ENCODE measurements at regions not wholly inside any gene's neighbourhood (a gene's known extent, or its start where the extent isn't known, plus 50 kb on each side); places are given as distances from the start of the nearest gene placed in this dataset.

DNA sequence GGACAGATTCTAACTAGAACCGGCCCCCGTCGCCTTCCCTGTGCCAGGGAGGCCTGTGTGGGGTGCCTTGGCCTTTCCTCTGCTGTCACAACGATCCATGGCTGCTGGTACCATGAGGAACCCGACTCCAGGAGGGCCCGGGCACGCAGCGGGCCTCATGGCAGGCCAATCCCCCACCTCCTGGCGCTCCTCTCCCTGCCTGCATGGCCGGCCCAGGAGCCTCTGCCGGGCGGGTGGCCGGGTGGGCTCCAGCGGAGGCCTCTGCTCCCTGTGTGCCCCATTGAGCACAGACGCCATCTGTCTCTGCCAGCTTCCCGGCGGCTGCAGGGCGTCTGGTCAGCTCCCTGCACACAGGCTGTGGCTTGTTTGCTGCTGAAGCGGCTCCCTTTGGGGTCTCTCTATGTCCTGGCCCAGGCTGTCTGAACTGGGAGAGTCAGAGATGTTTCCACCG, 86.5 kb downstream of the MYEOV start:
- no peaks in the 10 kb centered on the region for H3K9me3 Mint-ChIP-seq
- no peak for ATAC-seq (ENCODE audit: poor library complexity)
- H3K36me3 Mint-ChIP-seq (ENCODE audit: low read depth) = no peaks in the 10 kb centered on the region
- no peak overlapping the region for H3K27ac Mint-ChIP-seq
- DNase-seq = peak in 1 of 14 experiments; percentile 21
- no peak overlapping the region for H3K4me3 Mint-ChIP-seq
- no peaks in the 10 kb centered on the region for H3K27me3 Mint-ChIP-seq
- intact Hi-C loops (cut with DNase I, micrococcal nuclease) = no loop called here
- H3K4me1 Mint-ChIP-seq (ENCODE audit: low read depth) = no peaks in the 10 kb centered on the region
- no peaks in the 10 kb centered on the region for H3K9me3 ChIP-seq (ENCODE audit: control insufficient read depth in 1 of 2, insufficient read depth in 1 of 2, low read length in 2 of 2)
- ChIA-PET POLR2A (no interaction called here), CTCF (no interaction called here)
- no peaks in the 10 kb centered on the region for H3K4me1 ChIP-seq (ENCODE audit: insufficient read depth, low read length)
- TF ChIP-seq, protein P1, sequence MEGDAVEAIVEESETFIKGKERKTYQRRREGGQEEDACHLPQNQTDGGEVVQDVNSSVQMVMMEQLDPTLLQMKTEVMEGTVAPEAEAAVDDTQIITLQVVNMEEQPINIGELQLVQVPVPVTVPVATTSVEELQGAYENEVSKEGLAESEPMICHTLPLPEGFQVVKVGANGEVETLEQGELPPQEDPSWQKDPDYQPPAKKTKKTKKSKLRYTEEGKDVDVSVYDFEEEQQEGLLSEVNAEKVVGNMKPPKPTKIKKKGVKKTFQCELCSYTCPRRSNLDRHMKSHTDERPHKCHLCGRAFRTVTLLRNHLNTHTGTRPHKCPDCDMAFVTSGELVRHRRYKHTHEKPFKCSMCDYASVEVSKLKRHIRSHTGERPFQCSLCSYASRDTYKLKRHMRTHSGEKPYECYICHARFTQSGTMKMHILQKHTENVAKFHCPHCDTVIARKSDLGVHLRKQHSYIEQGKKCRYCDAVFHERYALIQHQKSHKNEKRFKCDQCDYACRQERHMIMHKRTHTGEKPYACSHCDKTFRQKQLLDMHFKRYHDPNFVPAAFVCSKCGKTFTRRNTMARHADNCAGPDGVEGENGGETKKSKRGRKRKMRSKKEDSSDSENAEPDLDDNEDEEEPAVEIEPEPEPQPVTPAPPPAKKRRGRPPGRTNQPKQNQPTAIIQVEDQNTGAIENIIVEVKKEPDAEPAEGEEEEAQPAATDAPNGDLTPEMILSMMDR (IDR thresholded peaks at IDR 0.05) = no peak
- no peak overlapping the region for H3K27ac ChIP-seq (ENCODE audit: low read depth in 1 of 2, low read length in 2 of 2)
- no peak overlapping the region for H3K4me3 ChIP-seq (ENCODE audit: low read length)
- H3K36me3 ChIP-seq (ENCODE audit: insufficient read depth, low read length) = no peaks in the 10 kb centered on the region
- no peaks in the 10 kb centered on the region for H3K27me3 ChIP-seq (ENCODE audit: control insufficient read depth in 1 of 2, insufficient read depth in 2 of 2, low read length in 2 of 2)

DNA sequence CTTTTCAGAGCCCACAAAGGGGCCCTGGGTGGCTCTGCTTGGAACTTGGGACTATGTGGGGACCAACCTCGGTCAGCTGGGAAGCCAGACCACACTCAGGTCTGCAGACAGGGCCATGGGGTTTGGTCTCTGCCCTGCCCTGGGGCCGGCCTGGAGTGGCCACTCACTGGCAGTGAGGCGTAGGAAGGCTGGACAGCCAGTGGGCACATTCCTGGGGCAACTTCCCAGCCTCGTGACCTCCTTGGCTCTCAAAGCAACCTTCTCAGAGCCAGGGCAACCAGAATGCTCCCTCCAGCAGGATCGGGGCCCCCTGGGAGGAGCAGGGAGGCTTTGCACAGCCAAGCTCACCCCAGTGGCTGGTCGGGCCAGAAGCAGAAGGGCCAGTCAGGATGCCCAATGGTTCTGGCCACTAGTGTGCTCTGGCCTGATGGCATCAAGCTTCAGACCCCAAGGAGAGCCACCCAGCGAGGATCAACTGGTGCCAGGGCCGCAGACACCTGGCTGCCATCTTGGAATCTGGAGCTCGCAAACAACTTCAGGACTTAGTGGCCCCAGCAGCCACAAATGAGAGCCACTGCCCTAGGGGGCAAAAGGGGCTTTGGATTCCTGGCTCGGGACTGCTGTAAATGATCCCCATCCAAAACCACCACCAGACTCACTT, 87.1 kb downstream of the MYEOV start:
- TF ChIP-seq, protein P1 (IDR thresholded peaks at IDR 0.05) = no peak
- intact Hi-C loops (cut with DNase I, micrococcal nuclease) = no loop called here
- ATAC-seq (ENCODE audit: poor library complexity) = no peak

DNA sequence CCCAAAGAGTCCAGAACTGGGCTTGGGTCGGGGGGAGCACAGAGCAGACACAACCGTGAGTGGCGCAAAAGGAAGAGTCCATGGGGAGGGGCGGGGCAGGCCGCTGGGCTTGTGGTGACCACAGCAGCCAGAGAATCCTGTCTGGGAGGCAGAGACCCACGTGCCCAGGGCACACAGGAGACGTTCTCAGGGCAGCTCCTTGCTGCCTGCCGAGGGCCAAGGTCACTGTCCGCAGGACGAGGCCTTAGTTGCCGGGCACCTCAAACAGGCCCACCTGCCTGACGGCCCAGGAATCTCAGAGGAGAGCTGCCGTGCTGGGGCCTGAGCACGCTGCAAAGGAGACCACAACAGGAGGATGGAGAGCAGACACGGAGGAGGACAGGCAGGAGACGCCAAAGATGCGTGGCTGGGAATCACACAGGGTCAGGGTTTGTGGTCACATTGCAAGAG, 87.8 kb downstream of the MYEOV start:
- Histone ChIP-seq H3K4me1 (ENCODE audit: insufficient read depth, low read length) (no peaks in the 10 kb centered on the region), H3K27ac (ENCODE audit: low read depth in 1 of 2, low read length in 2 of 2) (no peak overlapping the region), H3K4me3 (ENCODE audit: low read length) (no peak overlapping the region), H3K27me3 (ENCODE audit: control insufficient read depth in 1 of 2, insufficient read depth in 2 of 2, low read length in 2 of 2) (no peaks in the 10 kb centered on the region), H3K9me3 (ENCODE audit: control insufficient read depth in 1 of 2, insufficient read depth in 1 of 2, low read length in 2 of 2) (peaks cover 0 to 3% of the 10 kb centered on the region in 2 experiments), H3K36me3 (ENCODE audit: insufficient read depth, low read length) (no peaks in the 10 kb centered on the region)
- ChIA-PET CTCF (no interaction called here), POLR2A (no interaction called here)
- Mint-ChIP-seq H3K27ac (no peak overlapping the region), H3K4me3 (no peak overlapping the region), H3K9me3 (no peaks in the 10 kb centered on the region), H3K36me3 (ENCODE audit: low read depth) (no peaks in the 10 kb centered on the region), H3K27me3 (no peaks in the 10 kb centered on the region), H3K4me1 (ENCODE audit: low read depth) (no peaks in the 10 kb centered on the region)
- TF ChIP-seq, protein P1 (IDR thresholded peaks at IDR 0.05) = no peak
- ATAC-seq (ENCODE audit: poor library complexity) = no peak
- DNase-seq = peak in 1 of 14 experiments; percentile 27
- intact Hi-C loops (cut with DNase I, micrococcal nuclease) = no loop called here

More for the DNA sequence above, 87.1 kb downstream of the MYEOV start:
- Histone ChIP-seq H3K9me3 (ENCODE audit: control insufficient read depth in 1 of 2, insufficient read depth in 1 of 2, low read length in 2 of 2) (no peaks in the 10 kb centered on the region), H3K27me3 (ENCODE audit: control insufficient read depth in 1 of 2, insufficient read depth in 2 of 2, low read length in 2 of 2) (no peaks in the 10 kb centered on the region), H3K27ac (ENCODE audit: low read depth in 1 of 2, low read length in 2 of 2) (no peak overlapping the region), H3K4me1 (ENCODE audit: insufficient read depth, low read length) (no peaks in the 10 kb centered on the region), H3K4me3 (ENCODE audit: low read length) (no peak overlapping the region), H3K36me3 (ENCODE audit: insufficient read depth, low read length) (no peaks in the 10 kb centered on the region)
- no peaks in the 10 kb centered on the region for H3K9me3 Mint-ChIP-seq
- ChIA-PET CTCF (no interaction called here), POLR2A (no interaction called here)
- H3K4me1 Mint-ChIP-seq (ENCODE audit: low read depth) = no peaks in the 10 kb centered on the region
- H3K36me3 Mint-ChIP-seq (ENCODE audit: low read depth) = no peaks in the 10 kb centered on the region
- DNase-seq = peak in 1 of 14 experiments; percentile 22
- no peak overlapping the region for H3K27ac Mint-ChIP-seq
- H3K27me3 Mint-ChIP-seq = no peaks in the 10 kb centered on the region
- no peak overlapping the region for H3K4me3 Mint-ChIP-seq
